Stimulated activated CD8-positive, alpha-beta memory T cell treated with anti-CD3 and anti-CD28 coated beads, Interleukin-12 subunit alpha, Interleukin-12 subunit beta, amount 100 ng/mL, for 1 hour (primary cell): ENCODE measurements at regions not wholly inside any gene's neighbourhood (a gene's known extent, or its start where the extent isn't known, plus 50 kb on each side); places are given as distances from the start of the nearest gene placed in this dataset.

Experiments
- DNase-seq: peaks from one replicate; pipeline ENCODE4 v3.0.0-alpha.2; 2020; ENCODE audit warnings: low read depth

GRCh38 chr21:45592208-45592619, 50.0 kb upstream of the SLC19A1 start:
- DNase-seq, result peak; percentile 49

- DNase-seq, result no peak
These were observed 50.4 kb upstream of the SLC19A1 start for GRCh38 chr21:45592626-45593134.

- no peak for DNase-seq
These were observed 50.1 kb upstream of the PCBP3 start for GRCh38 chr21:45593162-45594022.
